ENCODE measurements at regions not wholly inside any gene's neighbourhood (a gene's known extent, or its start where the extent isn't known, plus 50 kb on each side); places are given as distances from the start of the nearest gene placed in this dataset.

DNA sequence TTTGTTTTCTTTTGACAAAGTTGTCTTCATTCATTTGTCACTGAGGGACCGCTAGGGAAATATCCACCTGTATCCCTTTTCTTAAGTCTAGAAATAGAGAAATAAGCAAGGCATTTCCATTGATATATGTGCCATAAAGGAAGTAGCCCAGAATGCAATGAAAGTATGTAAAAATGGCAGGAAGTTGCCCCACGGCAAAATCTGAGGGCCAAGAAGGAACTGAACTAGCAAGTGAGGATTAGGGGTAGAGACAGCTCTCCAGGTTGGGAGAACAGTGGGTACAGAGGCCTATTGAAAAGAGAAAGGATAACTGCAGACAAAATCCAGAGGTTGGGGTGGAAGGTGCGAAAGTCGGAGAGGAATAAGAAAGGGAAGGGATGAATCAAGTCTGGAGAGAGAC lies 56.6 kb upstream of the TOMM7 start:
- ATAC-seq (no peak), DNase-seq (no peak)

DNA sequence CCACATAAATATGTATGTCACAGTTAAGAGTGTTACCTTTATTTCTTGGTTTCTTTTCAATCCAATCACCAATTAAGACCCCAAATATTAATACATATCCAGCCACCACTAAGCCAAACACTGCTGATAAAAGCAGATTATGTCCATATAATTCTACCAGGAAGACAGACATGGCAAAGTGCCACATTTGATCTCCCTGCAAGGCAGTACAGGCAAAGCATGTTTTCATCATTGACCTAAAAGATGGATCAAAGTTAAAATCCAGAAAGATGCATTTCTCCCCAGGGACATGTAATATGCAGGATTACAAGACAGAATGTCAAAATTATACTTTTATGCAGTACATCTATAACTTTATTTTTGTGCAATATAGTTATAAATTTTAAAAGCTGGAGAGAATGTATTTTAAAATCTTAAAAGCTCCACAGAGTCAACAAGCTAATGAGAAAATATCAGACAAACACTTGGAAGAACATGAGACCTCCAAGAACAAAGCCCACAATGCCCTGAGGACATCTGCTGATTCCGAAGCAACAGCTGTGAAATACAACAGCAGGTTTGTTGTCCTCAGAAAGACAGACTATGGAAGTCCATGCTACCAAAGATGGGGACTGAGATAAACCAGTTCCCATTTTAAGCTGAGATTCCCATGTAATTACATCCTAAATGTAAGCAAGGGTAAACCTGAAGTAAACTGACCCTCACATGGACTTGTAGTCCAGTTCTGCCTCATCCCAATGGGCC lies 54.5 kb upstream of the TOMM7 start:
- no peaks in the 10 kb centered on the region for H3K36me3 Mint-ChIP-seq
- H3K4me1 Mint-ChIP-seq, result no peaks in the 10 kb centered on the region
- Histone ChIP-seq H3K4me3 (ENCODE audit: low read length) (no peak overlapping the region), H3K4me1 (ENCODE audit: control insufficient read depth, insufficient read depth, low read length) (no peaks in the 10 kb centered on the region), H3K27ac (ENCODE audit: low read length) (no peak overlapping the region), H3K9me3 (ENCODE audit: control insufficient read depth, insufficient read depth, low read length) (no peaks in the 10 kb centered on the region), H3K27me3 (ENCODE audit: control insufficient read depth, insufficient read depth, low read length) (no peaks in the 10 kb centered on the region), H3K36me3 (ENCODE audit: control insufficient read depth, insufficient read depth, low read length) (no peaks in the 10 kb centered on the region)
- H3K4me3 Mint-ChIP-seq, result no peak overlapping the region
- H3K27ac Mint-ChIP-seq, result no peak overlapping the region
- ATAC-seq (no peak), DNase-seq (no peak)
- H3K9me3 Mint-ChIP-seq, result no peaks in the 10 kb centered on the region
- H3K27me3 Mint-ChIP-seq (ENCODE audit: low read depth in 2 of 2), result peaks cover 0 to 5% of the 10 kb centered on the region in 2 donors
- WGBS (ENCODE audit: insufficient coverage), result 100% methylated on average over 1 of the region's 1 CpG
- intact Hi-C loops (cut with micrococcal nuclease), result no loop called here
- TF ChIP-seq, protein P1, sequence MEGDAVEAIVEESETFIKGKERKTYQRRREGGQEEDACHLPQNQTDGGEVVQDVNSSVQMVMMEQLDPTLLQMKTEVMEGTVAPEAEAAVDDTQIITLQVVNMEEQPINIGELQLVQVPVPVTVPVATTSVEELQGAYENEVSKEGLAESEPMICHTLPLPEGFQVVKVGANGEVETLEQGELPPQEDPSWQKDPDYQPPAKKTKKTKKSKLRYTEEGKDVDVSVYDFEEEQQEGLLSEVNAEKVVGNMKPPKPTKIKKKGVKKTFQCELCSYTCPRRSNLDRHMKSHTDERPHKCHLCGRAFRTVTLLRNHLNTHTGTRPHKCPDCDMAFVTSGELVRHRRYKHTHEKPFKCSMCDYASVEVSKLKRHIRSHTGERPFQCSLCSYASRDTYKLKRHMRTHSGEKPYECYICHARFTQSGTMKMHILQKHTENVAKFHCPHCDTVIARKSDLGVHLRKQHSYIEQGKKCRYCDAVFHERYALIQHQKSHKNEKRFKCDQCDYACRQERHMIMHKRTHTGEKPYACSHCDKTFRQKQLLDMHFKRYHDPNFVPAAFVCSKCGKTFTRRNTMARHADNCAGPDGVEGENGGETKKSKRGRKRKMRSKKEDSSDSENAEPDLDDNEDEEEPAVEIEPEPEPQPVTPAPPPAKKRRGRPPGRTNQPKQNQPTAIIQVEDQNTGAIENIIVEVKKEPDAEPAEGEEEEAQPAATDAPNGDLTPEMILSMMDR (IDR thresholded peaks at IDR 0.05), result no peak

More for the DNA sequence above, 56.6 kb upstream of the TOMM7 start:
- Histone ChIP-seq H3K9me3 (ENCODE audit: control insufficient read depth, insufficient read depth, low read length) (no peaks in the 10 kb centered on the region), H3K27me3 (ENCODE audit: control insufficient read depth, insufficient read depth, low read length) (no peaks in the 10 kb centered on the region), H3K36me3 (ENCODE audit: control insufficient read depth, insufficient read depth, low read length) (no peaks in the 10 kb centered on the region), H3K27ac (ENCODE audit: low read length) (no peak overlapping the region), H3K4me3 (ENCODE audit: low read length) (no peak overlapping the region), H3K4me1 (ENCODE audit: control insufficient read depth, insufficient read depth, low read length) (no peaks in the 10 kb centered on the region)
- intact Hi-C loops (cut with micrococcal nuclease), result no loop called here
- H3K27ac Mint-ChIP-seq, result peak overlapping the region in 1 of 2 donors; percentile 2
- TF ChIP-seq, protein P1 (IDR thresholded peaks at IDR 0.05), result no peak
- no peaks in the 10 kb centered on the region for H3K9me3 Mint-ChIP-seq
- peaks cover 0 to 5% of the 10 kb centered on the region in 2 donors for H3K27me3 Mint-ChIP-seq (ENCODE audit: low read depth in 2 of 2)
- H3K4me1 Mint-ChIP-seq, result no peaks in the 10 kb centered on the region
- no peak overlapping the region for H3K4me3 Mint-ChIP-seq
- no peaks in the 10 kb centered on the region for H3K36me3 Mint-ChIP-seq
- WGBS (ENCODE audit: insufficient coverage), result 79% methylated on average over 4 of the region's 4 CpGs

DNA sequence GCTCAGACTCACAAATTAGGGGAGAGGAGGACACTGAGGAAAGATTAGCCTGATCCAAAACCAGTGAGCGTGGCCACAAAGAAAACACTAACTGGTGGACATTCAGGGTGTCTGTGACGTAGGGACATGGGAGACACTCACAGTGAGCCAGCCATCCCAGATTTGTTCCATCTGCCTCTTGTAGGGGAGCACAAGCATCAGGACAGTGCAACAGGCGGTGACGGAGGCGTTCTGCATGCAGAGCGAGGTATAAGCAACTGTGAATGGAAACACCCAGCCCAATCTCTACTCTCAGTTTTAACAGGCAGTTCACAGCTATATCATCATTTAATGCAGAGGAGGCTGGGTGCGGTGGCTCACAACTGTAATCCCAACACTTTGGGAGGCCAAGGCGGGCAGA lies 52.8 kb upstream of the TOMM7 start:
- intact Hi-C loops (cut with micrococcal nuclease), result no loop called here
- Histone ChIP-seq H3K4me1 (ENCODE audit: control insufficient read depth, insufficient read depth, low read length) (no peaks in the 10 kb centered on the region), H3K4me3 (ENCODE audit: low read length) (no peak overlapping the region), H3K36me3 (ENCODE audit: control insufficient read depth, insufficient read depth, low read length) (no peaks in the 10 kb centered on the region), H3K27me3 (ENCODE audit: control insufficient read depth, insufficient read depth, low read length) (no peaks in the 10 kb centered on the region), H3K27ac (ENCODE audit: low read length) (no peak overlapping the region), H3K9me3 (ENCODE audit: control insufficient read depth, insufficient read depth, low read length) (no peaks in the 10 kb centered on the region)
- Mint-ChIP-seq H3K36me3 (no peaks in the 10 kb centered on the region), H3K4me3 (no peak overlapping the region), H3K9me3 (no peaks in the 10 kb centered on the region), H3K27me3 (ENCODE audit: low read depth in 2 of 2) (no peaks in the 10 kb centered on the region), H3K27ac (no peak overlapping the region), H3K4me1 (no peaks in the 10 kb centered on the region)
- no peak for DNase-seq
- TF ChIP-seq, protein P1 (IDR thresholded peaks at IDR 0.05), result no peak
- 96% methylated on average over 8 of the region's 8 CpGs for WGBS (ENCODE audit: insufficient coverage)
- no peak for ATAC-seq

DNA sequence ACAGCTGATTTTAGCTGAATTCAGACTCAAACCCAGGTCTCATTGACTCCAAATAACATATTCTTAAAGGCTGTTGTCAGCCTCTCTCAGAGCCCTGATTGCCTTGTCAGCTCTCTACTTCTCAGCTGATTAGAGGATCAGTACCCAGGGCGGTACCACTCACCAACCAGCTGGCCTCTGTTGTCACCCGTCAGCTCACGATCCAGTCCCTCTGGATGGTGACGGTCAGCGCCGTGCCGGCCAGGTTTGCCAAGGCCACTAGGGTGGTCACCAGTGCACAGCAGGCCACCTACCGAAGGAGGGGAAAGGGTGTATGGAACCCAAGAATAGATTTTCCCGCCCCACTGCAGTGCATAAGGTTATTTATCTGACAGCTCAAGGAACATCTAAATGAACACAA lies 52.3 kb upstream of the TOMM7 start:
- Mint-ChIP-seq H3K9me3 (no peaks in the 10 kb centered on the region), H3K27me3 (ENCODE audit: low read depth in 2 of 2) (no peaks in the 10 kb centered on the region), H3K36me3 (no peaks in the 10 kb centered on the region), H3K27ac (no peak overlapping the region), H3K4me1 (no peaks in the 10 kb centered on the region), H3K4me3 (no peak overlapping the region)
- Histone ChIP-seq H3K36me3 (ENCODE audit: control insufficient read depth, insufficient read depth, low read length) (no peaks in the 10 kb centered on the region), H3K27me3 (ENCODE audit: control insufficient read depth, insufficient read depth, low read length) (no peaks in the 10 kb centered on the region), H3K4me1 (ENCODE audit: control insufficient read depth, insufficient read depth, low read length) (no peaks in the 10 kb centered on the region), H3K4me3 (ENCODE audit: low read length) (no peak overlapping the region), H3K27ac (ENCODE audit: low read length) (no peak overlapping the region), H3K9me3 (ENCODE audit: control insufficient read depth, insufficient read depth, low read length) (no peaks in the 10 kb centered on the region)
- intact Hi-C loops (cut with micrococcal nuclease), result no loop called here
- ATAC-seq, result no peak
- DNase-seq, result no peak
- 91% methylated on average over 9 of the region's 9 CpGs for WGBS (ENCODE audit: insufficient coverage)
- TF ChIP-seq, protein P1 (IDR thresholded peaks at IDR 0.05), result no peak
